Activated CD8-positive, alpha-beta memory T cell treated with anti-CD3 and anti-CD28 coated beads, Interleukin-2, amount 10 ng/mL, durations not matched to agents 7 days and 5 days (primary cell): ENCODE measurements at regions not wholly inside any gene's neighbourhood (a gene's known extent, or its start where the extent isn't known, plus 50 kb on each side); places are given as distances from the start of the nearest gene placed in this dataset.
"Not testable (repeated sequence)": the region's sequence is repeated elsewhere in the genome, so short reads cannot be mapped to it uniquely, and the experiment has no call there.

Experiments used
- ATAC-seq: fragments of 150-1000 bp; cut with Tn5 transposase; one replicate; pipeline ENCODE4 v1.10.0; 2021; ENCODE audit warnings: moderate library complexity
- CTCF ChIA-PET: fragments of 350-600 bp; sonication (Branson Sonifier 250); formaldehyde crosslinking; loops from one replicate; lab custom pipeline; 2021; ENCODE audit warnings: antibody characterized with exemption; lab: Charles Lee
- DNase-seq: peaks from one replicate; pipeline ENCODE4 v3.0.0-alpha.2; 2020
- H3K27ac Mint-ChIP-seq: one replicate; pipeline ENCODE4 v1.8.0; 2021; ENCODE audit warnings: mild to moderate bottlenecking, mixed read lengths
- H3K27me3 Mint-ChIP-seq: one replicate; pipeline ENCODE4 v1.8.0; 2021; ENCODE audit warnings: mixed read lengths
- H3K36me3 Mint-ChIP-seq: one replicate; pipeline ENCODE4 v1.8.0; 2021; ENCODE audit warnings: mild to moderate bottlenecking, mixed read lengths
- H3K4me1 Mint-ChIP-seq: one replicate; pipeline ENCODE4 v1.8.0; 2021; ENCODE audit warnings: mixed read lengths
- H3K4me3 Mint-ChIP-seq: one replicate; pipeline ENCODE4 v1.8.0; 2021; ENCODE audit warnings: mild to moderate bottlenecking, moderate library complexity, mixed read lengths
- H3K9me3 Mint-ChIP-seq: one replicate; pipeline ENCODE4 v1.8.0; 2022; ENCODE audit warnings: low read depth, mixed read lengths

GRCh38 chr2:75310876-75311275, 111.6 kb upstream of the TACR1 start:
- H3K9me3 Mint-ChIP-seq: no peaks in the 10 kb centered on the region
- H3K4me3 Mint-ChIP-seq: no peak overlapping the region
- H3K27ac Mint-ChIP-seq: no peak overlapping the region
- ATAC-seq: no peak
- no peak for DNase-seq
- H3K27me3 Mint-ChIP-seq: no peaks in the 10 kb centered on the region
- no peaks in the 10 kb centered on the region for H3K4me1 Mint-ChIP-seq
- H3K36me3 Mint-ChIP-seq: no peaks in the 10 kb centered on the region
- CTCF ChIA-PET: no interaction called here

- Mint-ChIP-seq H3K27me3 (no peaks in the 10 kb centered on the region), H3K27ac (no peak overlapping the region), H3K36me3 (no peaks in the 10 kb centered on the region), H3K4me1 (no peaks in the 10 kb centered on the region), H3K4me3 (no peak overlapping the region), H3K9me3 (no peaks in the 10 kb centered on the region)
- CTCF ChIA-PET: no interaction called here
- DNase-seq: no peak
- no peak for ATAC-seq
Measured at GRCh38 chr2:75309596-75310463, 110.5 kb upstream of the TACR1 start.

- no peaks in the 10 kb centered on the region for H3K9me3 Mint-ChIP-seq
- H3K4me1 Mint-ChIP-seq: no peaks in the 10 kb centered on the region
- CTCF ChIA-PET: no interaction called here
- H3K36me3 Mint-ChIP-seq: no peaks in the 10 kb centered on the region
- no peak overlapping the region for H3K4me3 Mint-ChIP-seq
- ATAC-seq: no peak
- no peak for DNase-seq
- H3K27ac Mint-ChIP-seq: no peak overlapping the region
- H3K27me3 Mint-ChIP-seq: peaks cover 6% of the 10 kb centered on the region
Measured at GRCh38 chr2:75303227-75303626, 103.9 kb upstream of the TACR1 start.

DNA sequence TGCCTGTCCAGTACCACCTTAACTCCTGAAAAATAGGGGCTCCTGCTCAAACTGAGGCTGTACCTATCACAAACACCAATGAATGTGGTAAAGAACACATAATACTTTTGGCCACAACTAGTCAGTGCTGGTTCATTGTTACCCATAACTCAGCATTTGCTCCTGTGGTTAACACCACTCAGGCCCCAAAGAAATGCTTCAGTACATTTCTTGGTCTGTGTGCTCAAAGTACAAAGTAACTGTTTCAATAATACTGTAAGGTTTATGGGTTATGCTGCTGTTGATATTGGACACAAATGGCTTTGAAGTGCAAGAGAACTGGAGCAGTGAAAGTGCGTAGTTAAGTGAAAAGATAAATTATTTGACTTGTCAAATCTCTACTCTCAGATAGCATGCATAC, 95.0 kb upstream of the TACR1 start:
- DNase-seq (no peak), ATAC-seq (no peak)
- CTCF ChIA-PET: no interaction called here
- Mint-ChIP-seq H3K4me3 (no peak overlapping the region), H3K27ac (no peak overlapping the region), H3K36me3 (no peaks in the 10 kb centered on the region), H3K4me1 (no peaks in the 10 kb centered on the region), H3K27me3 (peaks cover 4% of the 10 kb centered on the region), H3K9me3 (no peaks in the 10 kb centered on the region)

GRCh38 chr2:75292826-75293225, 93.5 kb upstream of the TACR1 start:
- H3K9me3 Mint-ChIP-seq: no peaks in the 10 kb centered on the region
- H3K36me3 Mint-ChIP-seq: no peaks in the 10 kb centered on the region
- no peaks in the 10 kb centered on the region for H3K4me1 Mint-ChIP-seq
- no peak overlapping the region for H3K27ac Mint-ChIP-seq
- no peak overlapping the region for H3K4me3 Mint-ChIP-seq
- DNase-seq (no peak), ATAC-seq (no peak)
- no peaks in the 10 kb centered on the region for H3K27me3 Mint-ChIP-seq
- CTCF ChIA-PET: no interaction called here

DNA sequence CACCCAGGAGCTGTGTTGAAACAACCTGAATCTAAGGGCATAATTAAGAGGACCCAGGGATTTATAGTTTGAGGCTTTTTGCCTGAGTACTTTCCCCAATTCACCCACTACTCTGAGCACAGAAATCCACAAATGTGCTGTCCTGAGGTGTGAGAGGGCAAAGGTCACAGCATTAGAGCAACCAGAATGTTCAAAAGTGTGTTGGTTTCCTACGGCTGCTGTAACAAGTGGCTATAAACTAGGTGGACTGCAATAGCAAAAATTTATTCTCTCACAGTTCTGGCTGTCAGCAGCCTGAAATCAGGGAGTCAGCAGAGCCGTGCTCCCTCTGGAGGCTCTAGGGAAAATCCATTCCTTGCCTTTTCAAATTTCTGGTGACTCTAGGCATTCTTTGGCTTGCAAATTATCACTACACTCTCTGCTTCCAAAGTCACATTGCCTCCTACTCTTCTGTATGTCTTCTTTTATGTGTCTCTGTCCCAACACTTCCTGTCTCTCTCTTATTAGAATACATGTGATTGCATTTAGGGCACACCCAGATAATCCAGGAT, 91.4 kb upstream of the TACR1 start:
- no peaks in the 10 kb centered on the region for H3K27me3 Mint-ChIP-seq
- no peak overlapping the region for H3K4me3 Mint-ChIP-seq

GRCh38 chr2:75289771-75290170, 90.5 kb upstream of the TACR1 start:
- CTCF ChIA-PET: no interaction called here
- Mint-ChIP-seq H3K9me3 (no peaks in the 10 kb centered on the region), H3K4me1 (no peaks in the 10 kb centered on the region), H3K27me3 (no peaks in the 10 kb centered on the region), H3K4me3 (no peak overlapping the region), H3K27ac (no peak overlapping the region), H3K36me3 (no peaks in the 10 kb centered on the region)
- no peak for ATAC-seq
- DNase-seq: no peak

More for the DNA sequence above, 91.4 kb upstream of the TACR1 start:
- H3K36me3 Mint-ChIP-seq: no peaks in the 10 kb centered on the region
- DNase-seq: no peak
- no peak overlapping the region for H3K27ac Mint-ChIP-seq
- CTCF ChIA-PET: no interaction called here
- no peaks in the 10 kb centered on the region for H3K9me3 Mint-ChIP-seq
- no peak for ATAC-seq
- no peaks in the 10 kb centered on the region for H3K4me1 Mint-ChIP-seq

DNA sequence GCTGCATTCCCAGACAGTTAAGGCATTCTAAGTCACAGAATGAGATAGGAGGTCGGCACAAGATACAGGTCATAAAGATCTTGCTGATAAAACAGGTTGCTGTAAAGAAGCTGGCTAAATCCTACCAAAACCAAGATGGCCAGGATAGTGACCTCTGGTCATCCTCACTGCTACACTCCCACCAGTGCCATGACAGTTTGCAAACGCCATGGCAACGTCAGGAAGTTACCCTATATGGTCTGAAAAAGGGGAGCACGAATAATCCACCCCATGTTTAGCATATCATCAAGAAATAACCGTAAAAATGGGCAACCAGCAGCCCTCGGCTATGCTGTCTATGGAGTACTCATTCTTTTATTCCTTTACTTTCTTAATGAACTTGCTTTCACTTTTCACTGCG, 89.9 kb upstream of the TACR1 start:
- H3K4me1 Mint-ChIP-seq, H3K27ac Mint-ChIP-seq, H3K4me3 Mint-ChIP-seq, H3K36me3 Mint-ChIP-seq, H3K9me3 Mint-ChIP-seq, CTCF ChIA-PET, ATAC-seq, DNase-seq, H3K27me3 Mint-ChIP-seq: not testable (repeated sequence)

DNA sequence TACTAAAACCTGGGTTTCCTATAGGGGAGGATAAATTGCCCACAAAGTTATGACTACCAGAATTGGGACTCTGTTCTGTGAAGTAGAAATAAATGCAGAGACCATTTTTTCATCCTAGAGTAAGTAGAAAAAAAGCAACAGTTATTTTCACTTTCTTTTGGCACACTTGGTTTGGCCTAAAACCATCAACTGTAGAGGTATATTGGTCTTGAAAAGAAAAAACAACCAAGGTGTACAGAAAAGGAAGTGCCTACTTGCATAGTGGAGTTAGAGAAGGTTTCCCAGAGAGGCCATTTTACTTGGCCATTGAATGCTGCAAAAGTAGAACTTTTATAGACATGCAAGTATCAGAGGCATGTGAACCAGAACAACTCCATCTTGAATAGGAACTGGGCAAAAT, 89.4 kb upstream of the TACR1 start:
- Mint-ChIP-seq H3K9me3 (no peaks in the 10 kb centered on the region), H3K4me1 (no peaks in the 10 kb centered on the region), H3K36me3 (no peaks in the 10 kb centered on the region), H3K27ac (no peak overlapping the region), H3K27me3 (no peaks in the 10 kb centered on the region), H3K4me3 (no peak overlapping the region)
- no peak for DNase-seq
- CTCF ChIA-PET: no interaction called here
- no peak for ATAC-seq

GRCh38 chr2:75287624-75288316, 88.5 kb upstream of the TACR1 start:
- Mint-ChIP-seq H3K4me1 (no peaks in the 10 kb centered on the region), H3K9me3 (no peaks in the 10 kb centered on the region), H3K36me3 (no peaks in the 10 kb centered on the region), H3K27ac (no peak overlapping the region), H3K27me3 (no peaks in the 10 kb centered on the region), H3K4me3 (no peak overlapping the region)
- CTCF ChIA-PET: no interaction called here
- ATAC-seq: no peak
- DNase-seq: no peak

- Mint-ChIP-seq H3K27me3 (no peaks in the 10 kb centered on the region), H3K4me1 (no peaks in the 10 kb centered on the region), H3K9me3 (no peaks in the 10 kb centered on the region), H3K36me3 (no peaks in the 10 kb centered on the region), H3K27ac (no peak overlapping the region), H3K4me3 (no peak overlapping the region)
- ATAC-seq: no peak
- DNase-seq: no peak
- CTCF ChIA-PET: no interaction called here
Measured at GRCh38 chr2:75284345-75284744, 85.0 kb upstream of the TACR1 start.

GRCh38 chr2:75278821-75279379, 79.6 kb upstream of the TACR1 start:
- Mint-ChIP-seq H3K27me3 (no peaks in the 10 kb centered on the region), H3K9me3 (no peaks in the 10 kb centered on the region), H3K4me3 (no peak overlapping the region), H3K36me3 (no peaks in the 10 kb centered on the region), H3K27ac (no peak overlapping the region), H3K4me1 (no peaks in the 10 kb centered on the region)
- no peak for ATAC-seq
- CTCF ChIA-PET: no interaction called here
- no peak for DNase-seq

DNA sequence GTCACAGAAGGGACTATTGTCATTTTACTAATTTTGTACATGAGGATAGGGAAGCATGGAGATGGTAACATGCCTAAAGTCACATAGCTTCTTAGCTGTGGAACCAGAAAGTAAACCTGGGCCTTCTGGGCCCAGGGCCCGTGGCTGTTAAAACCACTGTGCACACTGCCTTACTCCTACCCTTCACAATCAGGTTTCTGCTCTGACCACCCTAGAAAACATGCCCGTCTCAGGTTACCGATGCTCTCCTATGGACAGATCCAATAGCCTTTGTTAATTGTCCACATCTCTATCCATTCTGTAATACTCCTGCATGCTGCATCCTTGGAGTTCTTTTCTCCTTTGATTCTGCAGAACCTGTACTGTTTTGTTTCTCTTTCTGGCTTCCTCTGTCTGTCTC, 79.0 kb upstream of the TACR1 start:
- DNase-seq (no peak), ATAC-seq (no peak)
- CTCF ChIA-PET: no interaction called here
- Mint-ChIP-seq H3K9me3 (no peaks in the 10 kb centered on the region), H3K4me3 (no peak overlapping the region), H3K4me1 (no peaks in the 10 kb centered on the region), H3K36me3 (no peaks in the 10 kb centered on the region), H3K27me3 (no peaks in the 10 kb centered on the region), H3K27ac (no peak overlapping the region)

GRCh38 chr2:75277111-75277510, 77.8 kb upstream of the TACR1 start:
- CTCF ChIA-PET: interaction anchor here (0.7 kb wide), 1 partner anchor 332 kb away, joined by 3 read pairs; no protein-coding TSS in a partner anchor

More at GRCh38 chr2:75277111-75277510, 77.8 kb upstream of the TACR1 start:
- ATAC-seq (no peak), DNase-seq (no peak)
- no peaks in the 10 kb centered on the region for H3K36me3 Mint-ChIP-seq
- no peaks in the 10 kb centered on the region for H3K4me1 Mint-ChIP-seq
- no peaks in the 10 kb centered on the region for H3K27me3 Mint-ChIP-seq
- no peak overlapping the region for H3K27ac Mint-ChIP-seq
- no peak overlapping the region for H3K4me3 Mint-ChIP-seq
- no peaks in the 10 kb centered on the region for H3K9me3 Mint-ChIP-seq
